ENCODE measurements at regions not wholly inside any gene's neighbourhood (a gene's known extent, or its start where the extent isn't known, plus 50 kb on each side); places are given as distances from the start of the nearest gene placed in this dataset.

DNA sequence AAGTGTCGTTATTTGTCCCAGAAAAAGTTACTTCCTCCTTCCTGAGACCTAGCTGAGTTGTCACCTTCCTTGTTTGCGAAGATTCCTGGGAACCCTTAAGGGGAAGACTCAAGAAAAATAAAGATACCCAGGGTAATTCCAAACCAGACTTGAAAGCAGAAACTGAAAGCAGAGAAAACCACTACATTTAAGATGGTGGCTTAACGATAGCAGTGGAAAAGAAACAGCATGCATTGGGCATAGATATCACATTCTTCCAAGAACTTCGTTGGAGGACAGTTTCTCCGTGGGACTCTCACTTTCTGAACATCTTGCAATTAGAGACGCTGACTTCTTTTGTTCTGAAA lies 89.1 kb downstream of the FAM76B start:
- in situ Hi-C loops (cut with HindIII; ENCODE audit: low pct_unique_long_range_greater_than_20kb, low sequenced_read_pairs), result no loop called here
- no peak for TF ChIP-seq JUND (IDR thresholded peaks at IDR 0.05; ENCODE audit: low read depth)
- no peak for DNase-seq (ENCODE audit: low read depth in 1 of 2, low spot score in 1 of 2)

DNA sequence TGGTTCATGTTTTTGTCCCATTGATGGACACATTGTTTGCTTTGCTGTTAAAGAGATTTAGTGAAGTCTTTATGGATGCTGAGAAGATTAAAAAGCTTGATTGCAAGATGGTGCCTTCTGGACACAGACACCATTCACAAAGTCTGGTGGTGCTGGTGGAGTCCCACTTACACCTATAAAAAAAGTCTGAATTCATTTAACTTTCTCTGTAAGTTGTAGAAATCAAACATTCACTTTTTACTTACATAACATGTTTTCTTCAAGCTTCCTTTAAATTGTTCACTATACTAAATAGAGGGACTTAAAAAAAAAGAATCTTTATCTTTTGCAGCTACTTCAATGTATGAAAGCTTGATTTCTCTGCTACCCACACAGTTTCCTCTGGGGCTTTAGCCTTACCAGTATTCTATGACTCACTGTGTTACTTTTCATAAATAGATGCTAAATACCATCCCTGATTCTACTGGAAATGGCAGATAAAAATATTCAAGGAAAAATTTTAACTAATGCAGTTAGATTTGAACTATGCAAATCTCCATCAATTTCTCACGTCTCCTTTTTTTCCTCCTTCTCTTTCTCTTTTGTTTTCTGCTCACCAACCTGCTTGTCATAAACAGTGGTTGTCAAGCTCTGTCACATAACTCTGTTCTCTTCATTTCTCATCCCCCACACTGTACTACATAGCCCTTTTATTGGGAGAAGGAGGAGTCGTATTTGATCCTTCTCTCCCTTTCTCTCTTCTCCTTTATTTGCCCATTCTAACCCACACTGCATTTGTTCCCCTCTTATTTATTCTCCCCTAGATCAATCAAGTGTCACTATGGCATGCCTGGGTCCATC lies 89.7 kb downstream of the FAM76B start:
- in situ Hi-C loops (cut with HindIII; ENCODE audit: low pct_unique_long_range_greater_than_20kb, low sequenced_read_pairs), result no loop called here
- no peak for DNase-seq (ENCODE audit: low read depth in 1 of 2, low spot score in 1 of 2)
- no peak for TF ChIP-seq JUND (IDR thresholded peaks at IDR 0.05; ENCODE audit: low read depth)

DNA sequence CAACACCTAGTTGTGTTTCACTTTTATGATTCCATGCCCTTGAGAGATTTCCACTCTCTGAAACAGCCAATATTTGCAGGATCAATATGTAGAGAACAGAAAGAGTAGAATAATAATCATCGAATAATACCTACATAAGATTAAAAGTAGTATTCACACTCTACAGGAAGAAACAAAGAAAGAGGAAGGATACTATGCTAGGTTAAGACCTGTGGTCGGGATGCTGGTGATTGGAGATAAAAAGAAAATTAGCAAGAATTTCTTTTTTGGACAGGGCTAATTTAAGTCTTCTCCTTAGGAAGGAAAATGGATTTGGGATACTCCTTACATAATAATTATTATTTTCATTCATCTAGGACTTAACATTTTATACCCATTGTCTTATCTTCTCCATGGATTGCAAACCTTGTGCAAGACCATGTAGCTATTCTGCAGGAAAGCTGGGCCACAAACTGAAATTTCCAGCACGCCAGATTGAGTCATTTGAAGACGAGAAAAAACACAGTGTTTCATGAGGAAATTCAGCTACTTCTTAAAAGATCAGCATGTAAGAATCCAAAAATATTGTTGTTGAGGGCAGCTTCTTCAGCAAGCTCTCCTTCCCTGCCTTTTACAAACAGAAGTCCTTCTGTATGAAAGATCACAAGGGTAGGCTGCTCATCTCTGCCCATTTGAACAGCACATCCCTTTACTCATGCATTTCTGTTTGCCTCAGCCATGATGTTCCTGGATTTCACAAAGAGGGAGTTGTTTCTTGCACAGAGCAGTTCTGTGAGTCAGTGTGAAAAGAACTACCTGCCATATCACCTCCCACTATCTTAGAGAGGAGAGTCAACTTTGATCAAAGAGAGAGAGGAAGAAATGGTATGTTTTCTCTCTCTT lies 90.7 kb downstream of the FAM76B start:
- no peak for TF ChIP-seq JUND (IDR thresholded peaks at IDR 0.05; ENCODE audit: low read depth)
- in situ Hi-C loops (cut with HindIII; ENCODE audit: low pct_unique_long_range_greater_than_20kb, low sequenced_read_pairs), result no loop called here
- no peak for DNase-seq (ENCODE audit: low read depth in 1 of 2, low spot score in 1 of 2)

DNA sequence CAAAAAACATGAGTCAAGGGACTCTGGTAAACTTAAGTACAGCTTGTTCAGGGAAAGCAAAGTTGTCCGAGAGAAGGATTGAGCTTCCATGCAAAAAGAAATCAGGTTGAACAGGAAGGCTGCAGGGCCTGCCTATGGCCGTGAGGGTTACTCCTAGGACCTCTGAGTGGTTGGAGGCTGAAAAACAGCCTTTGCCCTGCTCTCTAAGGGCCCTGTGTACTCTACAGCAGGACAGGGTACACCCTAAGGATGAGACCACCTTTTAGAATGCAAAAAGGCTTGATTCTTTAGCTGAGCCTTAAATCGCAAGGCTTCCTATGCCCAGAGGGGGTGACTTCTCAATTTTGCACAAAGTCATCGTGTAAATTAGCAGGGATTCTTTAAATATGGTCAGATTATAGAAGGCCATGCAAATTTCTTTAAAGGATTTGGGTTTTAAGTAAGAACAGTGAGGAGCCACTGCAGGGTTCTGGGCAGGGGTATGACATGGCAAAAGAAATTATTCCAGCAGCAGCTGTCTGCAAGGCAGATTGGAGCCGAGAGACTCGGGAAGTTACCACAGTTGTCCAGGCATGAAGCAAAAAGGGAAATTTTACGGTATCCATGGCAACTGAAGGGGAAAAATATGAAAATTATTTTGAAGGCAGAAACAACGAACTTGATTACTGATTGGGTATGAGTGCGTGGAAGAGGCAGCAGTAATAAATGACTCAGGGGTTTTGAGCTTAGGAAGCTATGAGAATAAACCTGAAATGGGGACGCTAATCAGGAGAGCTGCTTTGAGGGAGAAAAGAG lies 91.8 kb downstream of the FAM76B start:
- no peak for TF ChIP-seq JUND (IDR thresholded peaks at IDR 0.05; ENCODE audit: low read depth)
- in situ Hi-C loops (cut with HindIII; ENCODE audit: low pct_unique_long_range_greater_than_20kb, low sequenced_read_pairs), result no loop called here
- DNase-seq (ENCODE audit: low read depth in 1 of 2, low spot score in 1 of 2), result no peak

DNA sequence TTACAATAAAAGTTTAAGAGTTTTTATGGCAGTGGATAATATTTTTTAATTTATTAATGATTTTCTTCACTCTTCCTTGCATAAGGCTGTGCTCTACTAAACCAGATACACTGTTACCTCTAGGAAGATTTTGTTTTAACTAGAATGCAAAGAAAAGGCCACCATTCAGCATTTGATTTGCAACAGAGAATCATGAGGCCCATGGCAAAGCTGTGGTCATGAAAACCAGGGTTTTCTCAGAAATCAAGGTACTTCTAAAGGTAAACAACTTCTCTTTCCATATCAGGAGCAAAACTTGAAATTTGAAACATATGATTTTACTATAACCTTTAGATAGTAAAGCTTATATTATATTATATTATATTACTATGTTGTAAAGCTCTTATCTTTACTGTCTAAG lies 94.4 kb downstream of the FAM76B start:
- in situ Hi-C loops (cut with HindIII; ENCODE audit: low pct_unique_long_range_greater_than_20kb, low sequenced_read_pairs), result no loop called here
- no peak for DNase-seq (ENCODE audit: low read depth in 1 of 2, low spot score in 1 of 2)
- no peak for TF ChIP-seq JUND (IDR thresholded peaks at IDR 0.05; ENCODE audit: low read depth)

DNA sequence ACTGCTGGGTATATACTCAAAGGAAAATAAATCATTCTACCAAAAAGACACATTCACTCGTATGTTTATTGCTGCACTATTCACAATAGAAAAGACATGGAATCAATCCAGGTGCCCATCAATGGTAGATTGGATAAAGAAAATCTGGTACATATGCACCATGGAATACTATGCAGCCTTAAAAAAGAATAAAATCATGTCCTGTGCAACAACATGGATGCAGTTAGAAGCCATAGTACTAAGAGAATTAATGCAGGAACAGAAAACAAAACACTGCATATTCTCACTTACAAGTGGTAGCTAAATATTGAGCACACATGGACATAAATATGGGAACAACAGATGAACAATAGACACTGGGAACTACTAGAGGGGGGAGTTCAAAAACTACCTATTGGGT lies 96.3 kb downstream of the FAM76B start:
- DNase-seq (ENCODE audit: low read depth in 1 of 2, low spot score in 1 of 2), result no peak
- TF ChIP-seq JUND (IDR thresholded peaks at IDR 0.05; ENCODE audit: low read depth), result no peak
- in situ Hi-C loops (cut with HindIII; ENCODE audit: low pct_unique_long_range_greater_than_20kb, low sequenced_read_pairs), result no loop called here

DNA sequence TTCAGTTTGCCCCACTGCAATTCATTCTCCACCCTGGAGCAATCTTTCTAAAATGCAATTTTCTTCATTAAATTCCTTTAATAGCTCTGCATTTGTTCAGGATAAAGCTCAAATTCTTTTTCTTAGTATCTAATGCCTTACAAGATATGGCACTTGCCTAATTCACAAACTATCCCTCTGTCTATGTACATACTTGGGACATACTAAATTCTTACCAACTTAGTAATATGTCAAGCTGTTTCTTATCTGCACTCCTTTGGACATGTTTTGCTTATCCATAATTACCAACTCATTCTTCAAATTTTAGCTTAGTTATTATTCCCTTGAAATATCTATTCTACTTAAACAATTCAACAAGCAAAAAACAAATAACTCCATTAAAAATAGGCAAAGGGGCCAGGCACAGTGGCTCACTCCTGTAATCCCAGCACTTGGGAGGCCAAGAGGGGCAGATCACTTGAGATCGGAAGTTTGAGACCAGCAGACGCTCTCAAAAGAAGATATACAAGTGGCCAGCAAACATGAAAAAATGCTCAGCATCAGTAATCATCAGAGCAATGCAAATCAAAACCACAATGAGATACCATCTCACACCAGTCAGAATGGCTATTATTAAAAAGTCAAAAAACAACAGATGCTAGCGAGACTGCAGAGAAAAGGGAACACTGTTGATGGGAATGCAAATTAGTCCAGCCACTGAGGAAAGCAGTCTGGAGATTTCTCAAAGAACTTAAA lies 96.9 kb downstream of the FAM76B start:
- no peak for TF ChIP-seq JUND (IDR thresholded peaks at IDR 0.05; ENCODE audit: low read depth)
- in situ Hi-C loops (cut with HindIII; ENCODE audit: low pct_unique_long_range_greater_than_20kb, low sequenced_read_pairs), result no loop called here
- no peak for DNase-seq (ENCODE audit: low read depth in 1 of 2, low spot score in 1 of 2)

DNA sequence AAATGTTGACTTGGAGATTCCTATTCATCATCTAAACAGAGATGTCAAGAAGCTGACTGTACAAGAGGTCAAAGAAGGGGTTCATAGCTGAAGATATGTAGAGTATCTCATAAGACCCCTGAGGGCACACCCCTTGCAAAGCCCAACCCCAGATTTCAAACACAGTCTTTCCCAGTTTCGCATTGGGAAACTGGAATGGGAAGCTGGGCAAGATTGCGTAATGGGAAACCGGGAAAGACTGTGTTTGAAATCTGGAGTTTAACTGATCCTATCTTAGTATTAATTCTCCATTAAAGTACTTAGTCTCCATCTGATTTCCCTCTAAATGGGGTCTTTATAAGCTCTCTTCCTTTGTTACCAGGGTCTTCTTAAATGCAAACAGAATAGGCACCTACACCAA lies 99.5 kb downstream of the FAM76B start:
- DNase-seq (ENCODE audit: low read depth in 1 of 2, low spot score in 1 of 2), result no peak
- in situ Hi-C loops (cut with HindIII; ENCODE audit: low pct_unique_long_range_greater_than_20kb, low sequenced_read_pairs), result no loop called here
- TF ChIP-seq JUND (IDR thresholded peaks at IDR 0.05; ENCODE audit: low read depth), result no peak

DNA sequence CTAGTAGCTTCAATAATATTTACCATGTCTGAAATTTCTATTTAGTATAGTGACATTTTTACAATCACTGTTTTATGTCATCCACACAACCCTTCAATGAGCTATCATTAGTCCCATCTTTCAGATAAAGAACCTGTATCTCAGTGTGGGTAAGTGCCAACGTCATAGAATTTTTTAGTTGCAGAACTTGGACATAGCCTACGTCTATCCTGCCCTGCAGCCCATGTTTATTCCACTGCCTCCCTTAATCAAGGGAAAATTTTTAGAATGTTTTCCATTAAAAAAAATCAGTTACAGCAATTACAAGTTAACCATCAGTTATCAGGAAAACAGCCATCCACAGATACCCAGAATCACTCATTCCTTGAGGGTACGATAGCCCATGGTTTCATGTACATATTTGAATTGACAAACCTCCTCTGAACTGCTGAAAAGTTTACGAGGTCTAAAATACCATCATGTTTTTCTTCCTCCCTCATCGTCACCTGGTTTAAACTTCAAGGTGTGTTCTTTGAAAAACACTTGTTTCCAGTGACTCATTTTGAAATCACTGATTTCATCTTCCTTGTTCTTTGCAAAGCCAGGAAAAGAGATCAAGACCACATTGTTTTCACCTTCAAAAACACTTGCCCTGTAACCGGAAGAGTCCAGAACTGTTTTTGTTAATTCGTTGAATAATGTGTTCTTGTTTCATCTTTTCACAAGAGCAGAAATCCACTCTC lies 100.9 kb downstream of the FAM76B start:
- no peak for TF ChIP-seq JUND (IDR thresholded peaks at IDR 0.05; ENCODE audit: low read depth)
- in situ Hi-C loops (cut with HindIII; ENCODE audit: low pct_unique_long_range_greater_than_20kb, low sequenced_read_pairs), result no loop called here
- DNase-seq (ENCODE audit: low read depth in 1 of 2, low spot score in 1 of 2), result no peak

DNA sequence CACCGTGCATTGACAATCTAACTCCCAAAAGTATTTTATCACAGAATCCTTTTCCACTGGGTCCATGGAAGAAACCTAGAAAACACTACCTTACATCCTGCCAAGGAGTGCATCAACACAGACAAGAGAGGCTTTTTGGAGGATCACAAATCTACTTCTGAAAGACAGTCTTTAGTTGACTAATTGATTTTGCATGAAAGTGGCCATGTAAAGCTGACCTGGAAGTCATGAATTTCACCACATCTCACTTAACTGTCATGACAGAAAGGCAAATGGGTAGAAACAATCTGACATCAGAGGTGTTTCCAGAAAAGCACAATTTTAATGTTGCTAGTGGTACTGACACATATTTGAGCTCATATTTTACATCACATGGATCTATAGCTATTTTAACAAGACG lies 101.6 kb downstream of the FAM76B start:
- DNase-seq (ENCODE audit: low read depth in 1 of 2, low spot score in 1 of 2), result no peak
- TF ChIP-seq JUND (IDR thresholded peaks at IDR 0.05; ENCODE audit: low read depth), result no peak
- in situ Hi-C loops (cut with HindIII; ENCODE audit: low pct_unique_long_range_greater_than_20kb, low sequenced_read_pairs), result no loop called here

DNA sequence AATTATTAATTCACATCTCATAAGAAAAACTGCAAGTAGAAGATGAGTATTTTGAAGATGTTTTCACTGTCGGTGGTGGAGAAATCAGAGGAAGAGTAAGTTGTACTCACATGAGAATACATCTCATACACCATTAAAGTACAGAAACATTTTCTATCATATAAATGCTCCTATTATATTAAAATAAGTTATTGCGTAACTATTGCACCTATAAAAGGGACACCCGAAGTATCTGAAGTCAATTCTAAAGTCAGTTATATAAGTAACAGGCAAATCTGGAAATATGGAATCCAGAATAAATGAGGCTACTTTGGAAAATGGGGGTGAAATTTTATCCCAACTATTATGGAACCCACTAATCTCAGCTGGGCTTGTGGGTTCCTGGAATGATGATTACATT lies 103.3 kb downstream of the FAM76B start:
- in situ Hi-C loops (cut with HindIII; ENCODE audit: low pct_unique_long_range_greater_than_20kb, low sequenced_read_pairs), result no loop called here
- TF ChIP-seq JUND (IDR thresholded peaks at IDR 0.05; ENCODE audit: low read depth), result no peak

More for the DNA sequence above, 103.3 kb downstream of the FAM76B start:
- DNase-seq (ENCODE audit: low read depth in 1 of 2, low spot score in 1 of 2), result no peak

Data from T47D (cell line).